Skeletal muscle cell (primary cell): ENCODE measurements at regions not wholly inside any gene's neighbourhood (a gene's known extent, or its start where the extent isn't known, plus 50 kb on each side); places are given as distances from the start of the nearest gene placed in this dataset.

ENCODE experiments used
- DNase-seq: peaks from one replicate; pipeline ENCODE4 v3.0.0-alpha.2; 2010; ENCODE audit warnings: low read depth
- H3K4me3 ChIP-seq: 2 replicates; pipeline ENCODE4 v1.5.1; 2011; ENCODE audit warnings: low read depth, mild to moderate bottlenecking, control low read depth, low read length, moderate library complexity

DNA sequence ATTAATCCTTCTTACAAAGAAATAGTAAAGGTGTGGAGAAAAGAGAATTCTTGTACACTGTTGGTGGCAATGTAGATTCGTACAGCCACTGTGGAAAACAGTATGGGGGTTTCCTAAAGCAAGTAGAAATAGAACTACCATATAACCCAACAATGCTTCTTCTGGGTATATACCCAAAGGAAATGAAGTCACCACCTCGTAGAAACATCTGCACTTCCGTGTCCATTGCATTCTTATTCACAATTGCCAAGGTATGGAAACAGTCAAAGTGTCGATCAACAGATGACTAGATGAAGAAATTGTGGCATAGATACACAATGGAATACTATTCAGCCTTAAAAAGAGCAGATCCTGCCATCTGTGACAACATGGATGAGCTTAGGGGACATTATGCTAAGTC lies 93.4 kb upstream of the TGIF1 start:
- no peak overlapping the region for H3K4me3 ChIP-seq
- no peak for DNase-seq

DNA sequence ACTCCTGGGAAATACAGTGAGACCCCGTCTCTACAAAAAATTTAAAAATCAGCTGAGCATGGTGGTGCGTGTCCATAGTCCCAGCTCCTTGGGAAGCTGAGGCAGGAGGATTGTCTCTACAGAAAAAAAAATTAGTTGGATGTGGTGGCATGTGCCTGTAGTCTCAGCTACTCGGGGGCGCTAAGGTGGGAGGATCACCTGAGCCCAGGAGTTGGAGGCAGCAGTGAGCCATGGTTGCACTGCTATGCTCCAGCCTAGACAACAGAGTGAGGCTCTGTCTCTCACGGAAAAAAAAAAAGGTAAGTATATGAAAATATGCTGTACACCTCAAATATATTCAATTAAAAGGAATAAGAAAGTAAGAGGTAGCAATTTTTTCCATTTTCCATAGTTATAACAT lies 92.5 kb upstream of the TGIF1 start:
- no peak for DNase-seq

DNA sequence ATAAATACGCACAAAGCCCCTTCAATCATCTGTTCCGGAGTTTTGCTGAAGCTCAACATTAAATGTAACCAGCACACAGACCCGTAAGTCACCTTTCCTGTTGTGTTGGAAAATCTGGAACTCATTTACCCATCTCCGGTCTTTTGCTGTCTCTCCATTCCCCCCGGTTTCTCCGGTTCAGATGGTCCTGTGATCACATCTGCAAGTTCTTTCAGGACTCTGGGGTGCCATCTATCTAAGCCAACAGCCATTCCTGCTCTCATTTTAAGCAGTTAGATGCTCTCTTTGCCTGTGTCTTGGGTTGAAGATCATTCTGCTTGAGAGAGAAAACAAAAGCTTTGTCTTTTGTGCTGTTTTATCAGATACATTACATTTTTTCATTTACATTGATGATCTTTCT lies 91.7 kb upstream of the TGIF1 start:
- DNase-seq = no peak
- no peak overlapping the region for H3K4me3 ChIP-seq

More for the DNA sequence above, 92.5 kb upstream of the TGIF1 start:
- no peak overlapping the region for H3K4me3 ChIP-seq

DNA sequence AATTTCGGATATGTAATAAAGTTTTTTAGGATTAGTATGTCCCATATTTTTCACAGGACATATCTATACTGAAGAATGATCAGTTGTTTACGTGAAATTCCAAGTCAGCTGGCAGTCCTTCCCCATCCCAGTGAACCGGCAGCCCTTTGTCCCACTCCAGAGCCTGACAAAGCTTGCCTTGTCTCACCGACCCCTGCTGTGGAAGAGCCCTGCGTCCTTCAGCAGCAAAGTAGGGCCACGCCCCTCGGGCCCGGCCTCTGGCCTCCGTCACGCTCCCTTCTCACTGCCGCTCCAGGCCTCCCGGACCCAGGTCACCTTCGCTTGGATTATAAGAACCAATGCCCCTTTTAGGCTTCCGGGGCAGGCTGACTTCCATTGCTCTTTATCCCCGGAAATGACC lies 89.8 kb upstream of the TGIF1 start:
- no peak for DNase-seq
- H3K4me3 ChIP-seq = no peak overlapping the region

DNA sequence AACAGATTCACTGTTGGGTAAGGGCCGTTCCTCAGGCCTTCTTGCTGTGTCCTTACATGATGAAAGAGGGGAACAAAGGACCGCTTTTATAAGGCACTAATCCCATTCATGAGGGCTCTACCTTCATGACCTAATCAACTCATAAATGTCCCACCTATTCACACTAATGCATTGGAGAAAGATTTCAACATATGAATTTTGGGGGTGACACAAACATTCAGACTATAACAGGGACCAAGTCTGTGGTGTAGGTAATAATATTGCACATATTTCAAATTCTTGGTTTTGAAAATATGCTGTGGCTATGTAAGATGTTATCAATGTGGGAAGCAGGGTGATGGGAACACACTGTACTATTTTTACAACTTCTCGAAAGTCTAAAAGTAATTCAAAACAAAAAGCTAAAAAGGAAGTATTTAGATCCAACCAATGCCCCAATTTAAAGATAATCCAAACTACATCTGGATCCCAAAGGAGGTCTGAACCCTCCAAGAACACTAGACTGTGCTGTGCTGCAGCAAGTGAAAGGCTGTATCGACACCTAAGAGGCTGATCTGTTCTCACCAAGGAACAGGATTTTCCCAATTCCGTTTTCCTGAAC lies 82.4 kb upstream of the TGIF1 start:
- H3K4me3 ChIP-seq = no peak overlapping the region
- DNase-seq = peak; percentile 25

DNA sequence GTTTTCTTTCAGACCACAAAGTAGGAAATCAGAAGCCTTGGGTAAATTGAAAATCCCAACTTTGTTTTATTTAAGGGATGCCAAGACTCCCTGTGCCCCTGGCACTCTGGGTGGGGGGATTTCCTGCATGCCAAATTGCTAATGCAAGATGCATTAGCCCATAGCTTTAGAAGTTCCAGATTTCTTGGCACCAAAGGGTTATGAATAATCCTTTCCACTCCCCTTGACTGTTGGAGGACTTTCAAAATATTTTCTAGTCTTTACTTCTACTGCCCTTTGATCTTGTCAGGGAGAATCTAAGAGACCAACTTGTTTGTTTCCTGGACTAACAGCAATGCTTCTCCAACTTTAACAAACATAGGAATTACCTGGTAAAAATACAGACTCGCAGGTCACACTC lies 81.8 kb upstream of the TGIF1 start:
- DNase-seq = peak; percentile 64
- H3K4me3 ChIP-seq = no peak overlapping the region

DNA sequence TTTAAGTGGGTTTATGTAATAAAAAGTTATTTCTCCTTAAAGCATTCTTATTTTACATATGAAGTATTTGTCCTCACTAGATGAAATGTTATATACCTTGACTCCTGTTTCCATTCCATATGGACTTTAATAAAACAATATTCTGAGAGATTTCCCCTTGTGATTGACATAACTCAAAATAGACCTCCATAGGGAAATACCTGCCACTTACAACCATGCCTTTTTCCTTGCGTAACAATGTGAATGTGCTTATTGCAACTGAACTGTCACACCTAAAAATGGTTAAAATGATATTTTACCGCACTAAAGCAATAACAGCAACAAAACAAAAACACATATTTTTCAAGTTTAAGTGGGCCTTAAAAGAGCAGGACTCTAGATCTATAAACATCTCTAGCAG lies 70.3 kb upstream of the TGIF1 start:
- no peak overlapping the region for H3K4me3 ChIP-seq
- DNase-seq = no peak

DNA sequence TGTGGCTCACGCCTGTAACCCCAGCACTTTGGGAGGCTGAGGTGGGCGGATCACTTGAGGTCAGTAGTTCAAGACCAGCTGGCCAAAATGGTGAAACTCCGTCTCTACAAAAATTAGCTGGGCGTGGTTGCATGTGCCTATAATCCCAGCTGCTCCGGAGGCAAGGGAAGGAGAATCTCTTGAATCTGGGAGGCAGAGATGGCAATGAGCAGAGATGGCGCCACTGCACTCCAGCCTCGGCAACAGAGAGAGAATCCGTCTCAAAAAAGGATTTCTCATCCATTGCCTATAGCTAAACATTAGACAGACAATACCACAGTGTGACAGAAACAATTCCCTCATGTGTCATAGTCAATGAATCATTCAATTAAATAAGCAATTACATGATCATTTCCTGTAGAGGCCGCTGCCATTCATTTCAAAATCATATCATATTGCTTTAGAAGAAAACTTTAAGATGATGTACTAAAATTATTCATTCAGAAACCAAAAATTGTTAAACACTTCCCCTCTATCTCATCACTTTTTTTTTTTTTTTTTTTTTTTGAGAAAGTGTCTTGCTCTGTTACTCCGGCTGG lies 69.5 kb upstream of the TGIF1 start:
- no peak for DNase-seq
- H3K4me3 ChIP-seq = no peak overlapping the region

DNA sequence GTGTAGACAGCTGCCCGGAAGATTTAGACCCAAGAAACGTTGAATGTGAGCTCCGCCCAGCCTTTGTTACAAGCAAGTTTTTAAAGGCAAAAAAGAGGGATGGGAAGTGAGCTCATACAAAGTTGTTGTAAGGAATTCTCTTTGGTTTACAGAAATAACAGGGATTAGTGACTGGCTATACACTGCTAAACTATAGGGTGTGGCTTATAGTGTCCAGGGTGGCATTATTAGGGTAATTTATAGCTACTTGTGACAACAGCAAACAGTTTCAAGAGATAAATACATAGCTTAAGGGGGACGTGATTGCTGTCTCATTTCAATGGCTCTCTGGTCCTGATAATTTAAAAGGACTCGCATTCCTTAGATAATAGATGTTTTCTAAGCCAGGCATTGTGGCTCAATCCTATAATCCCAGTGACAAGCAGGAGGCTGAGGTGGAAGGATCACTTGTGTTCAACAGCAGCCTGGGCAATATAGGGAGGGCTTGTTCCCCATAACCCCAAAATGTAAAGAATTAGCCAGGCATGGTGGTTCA lies 66.5 kb upstream of the TGIF1 start:
- no peak overlapping the region for H3K4me3 ChIP-seq
- DNase-seq = no peak

DNA sequence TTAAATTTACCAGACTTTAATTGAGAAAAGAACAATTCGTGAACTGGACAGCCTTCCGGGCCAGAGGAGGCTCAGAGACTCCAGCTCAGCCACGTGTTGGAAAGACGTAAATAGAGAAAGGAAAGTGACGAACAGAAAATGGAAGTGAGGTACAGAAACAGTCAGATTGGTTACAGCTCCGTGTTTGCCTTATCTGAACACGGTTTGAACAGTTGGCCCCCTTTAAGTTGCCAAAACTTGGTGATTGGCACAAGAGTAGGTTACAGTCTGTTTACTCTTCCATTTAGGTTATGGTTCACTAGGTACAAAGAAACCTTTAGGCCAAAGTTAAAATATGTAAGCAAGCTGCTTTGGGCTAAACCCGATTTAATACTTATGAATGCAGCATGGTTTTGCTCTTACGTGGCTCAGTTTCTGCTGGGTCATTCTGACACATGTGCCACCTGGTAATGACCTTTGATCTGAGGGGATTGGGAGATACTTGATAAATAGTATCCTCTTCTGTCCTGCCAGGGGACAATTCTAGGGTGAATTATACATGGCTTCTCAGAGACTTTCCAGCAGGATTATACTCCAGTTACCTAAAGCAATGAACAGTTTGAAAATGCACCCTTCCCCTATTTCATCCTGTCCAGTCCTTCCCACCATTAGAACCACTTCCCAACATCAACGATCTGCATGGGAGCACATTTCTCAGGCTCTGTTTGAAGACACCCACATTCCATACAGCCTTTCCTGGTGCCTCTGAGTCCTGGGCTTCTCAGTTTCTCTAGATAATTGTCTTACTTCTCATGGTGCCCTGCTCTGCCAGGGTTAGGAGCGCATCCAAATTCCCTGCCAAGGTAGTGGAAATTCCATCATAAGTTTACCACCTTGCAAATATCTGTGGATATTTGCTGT lies 65.1 kb upstream of the TGIF1 start:
- no peak for DNase-seq
- H3K4me3 ChIP-seq = no peak overlapping the region

DNA sequence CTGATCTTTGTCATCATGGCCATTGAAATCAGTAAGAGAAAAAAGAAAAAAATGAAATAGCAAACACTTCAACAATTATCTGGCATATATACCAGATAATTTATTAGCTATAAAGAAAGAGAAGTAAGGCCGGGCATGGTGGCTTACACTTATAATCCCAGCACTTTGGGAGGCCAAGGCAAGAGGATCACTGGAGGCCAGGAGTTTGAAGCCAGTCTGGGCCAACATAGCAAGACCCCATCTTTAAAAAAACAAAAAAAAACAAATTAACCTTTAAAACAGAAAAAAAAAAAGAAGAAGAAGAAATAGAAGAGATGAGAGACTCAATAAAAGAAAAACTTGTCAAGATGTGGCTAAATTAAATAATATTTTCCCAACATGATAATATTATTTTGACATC lies 61.6 kb upstream of the TGIF1 start:
- no peak for DNase-seq
- no peak overlapping the region for H3K4me3 ChIP-seq

DNA sequence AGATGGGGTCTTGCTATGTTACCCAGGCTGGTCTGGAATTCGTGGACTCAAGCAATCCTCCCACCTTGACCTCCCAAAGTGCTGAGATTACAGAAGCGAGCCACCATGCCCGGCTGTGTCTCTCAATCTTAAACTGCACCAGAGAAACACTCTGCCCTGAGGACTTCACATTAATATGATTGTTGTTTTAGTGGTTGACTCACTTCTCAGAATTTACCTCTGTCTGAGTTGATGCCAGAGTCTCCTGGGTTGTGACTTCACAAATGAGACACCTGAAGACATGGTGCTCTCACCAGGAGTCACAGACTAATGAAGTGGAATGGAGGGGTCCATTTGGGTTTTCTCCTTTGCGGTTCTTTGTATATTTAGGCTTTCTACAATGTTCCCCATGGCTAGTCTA lies 61.0 kb upstream of the TGIF1 start:
- no peak overlapping the region for H3K4me3 ChIP-seq
- no peak for DNase-seq

DNA sequence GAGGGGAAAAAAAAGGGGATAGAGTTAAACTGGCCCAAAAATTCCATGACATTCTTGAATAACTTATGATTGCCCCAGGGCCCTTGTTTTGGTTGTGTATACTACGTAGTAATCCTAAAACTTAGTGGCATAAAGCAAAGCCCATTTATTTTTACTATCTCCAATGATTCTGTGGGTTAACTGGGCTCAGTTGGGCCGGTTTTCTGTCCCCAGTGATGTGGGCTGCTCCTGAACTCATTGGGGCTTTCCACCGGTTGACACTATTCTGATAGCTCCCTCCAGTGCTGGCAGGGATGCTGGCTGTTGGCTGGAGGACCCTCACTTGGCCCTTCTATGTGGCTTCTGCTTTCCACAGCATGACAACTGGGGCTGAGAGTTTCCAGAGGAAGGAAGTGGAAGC lies 60.0 kb upstream of the TGIF1 start:
- DNase-seq = no peak
- H3K4me3 ChIP-seq = no peak overlapping the region

DNA sequence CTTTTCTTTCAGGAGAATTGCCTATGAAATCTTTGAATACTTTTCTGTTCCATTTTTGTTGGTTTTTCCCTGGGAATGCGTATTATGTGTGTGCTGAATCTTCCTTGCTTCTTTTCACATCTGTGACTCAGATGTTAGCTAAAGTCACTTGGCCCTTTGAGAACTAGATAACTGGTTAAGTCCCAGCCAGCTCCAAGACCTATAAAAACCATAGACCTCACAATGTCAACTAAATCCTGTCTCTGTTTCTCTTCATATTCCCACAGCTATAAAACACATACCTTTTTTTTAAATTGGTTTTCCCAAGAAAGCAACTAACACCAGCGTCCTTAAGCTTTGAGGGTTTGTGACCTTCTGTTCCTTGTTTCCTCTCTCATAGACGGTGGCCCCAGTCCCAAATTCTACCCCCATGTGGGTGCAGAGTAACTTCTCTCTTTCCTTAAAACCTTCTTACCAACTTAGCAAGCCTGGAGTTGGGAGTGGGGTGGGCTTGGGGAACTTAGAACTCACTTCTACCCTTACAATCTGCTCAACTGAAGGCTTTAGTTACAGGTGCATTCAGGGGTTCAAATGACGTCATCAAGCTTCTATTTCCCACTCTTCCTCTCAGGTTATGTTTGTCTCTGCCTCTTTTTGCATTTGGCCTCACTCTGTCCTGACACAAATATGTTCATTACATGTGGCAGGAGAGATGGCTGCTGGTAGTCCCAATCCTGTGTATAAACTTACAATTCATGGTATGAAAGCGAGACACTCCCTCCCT lies 58.1 kb upstream of the TGIF1 start:
- no peak for DNase-seq
- H3K4me3 ChIP-seq = no peak overlapping the region

DNA sequence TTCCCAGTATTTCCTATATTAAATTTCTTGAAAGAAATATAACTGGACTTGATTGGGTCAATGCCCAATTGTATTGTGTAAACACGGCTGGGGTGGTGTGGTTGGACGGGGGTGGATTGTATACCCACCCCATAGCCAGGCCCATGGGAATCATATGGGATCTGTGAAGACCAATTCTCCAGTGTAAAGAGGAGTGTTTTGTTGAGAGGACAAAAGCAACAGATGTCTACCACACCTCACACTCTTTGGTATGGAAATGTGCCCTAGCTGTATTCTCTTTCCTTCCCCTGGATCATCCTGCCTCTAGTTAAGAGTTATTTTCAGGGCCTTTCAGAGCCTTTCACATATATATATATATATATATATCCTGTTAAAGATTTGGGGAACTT lies 57.5 kb upstream of the TGIF1 start:
- DNase-seq = no peak
- H3K4me3 ChIP-seq = no peak overlapping the region

DNA sequence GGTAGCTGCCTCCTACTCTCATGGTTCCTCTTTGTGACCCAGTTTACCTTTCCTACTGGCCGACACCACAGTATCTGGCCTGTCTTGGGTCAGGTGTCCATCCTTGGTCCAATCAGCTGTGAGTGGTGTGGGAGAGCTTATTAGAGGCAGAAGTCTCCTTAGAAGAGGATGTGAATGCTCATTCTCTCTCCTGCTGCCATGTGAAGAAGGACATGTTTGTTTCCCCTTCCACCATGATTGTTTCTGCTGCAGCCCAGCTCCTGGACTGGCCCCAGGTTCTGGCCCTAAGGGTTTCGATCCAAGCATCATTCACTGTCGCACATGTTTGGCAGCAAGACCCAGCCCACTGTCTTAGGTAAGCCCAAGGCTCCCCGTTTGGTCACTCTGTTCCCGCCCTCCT lies 55.3 kb upstream of the TGIF1 start:
- DNase-seq = no peak
- H3K4me3 ChIP-seq = no peak overlapping the region

DNA sequence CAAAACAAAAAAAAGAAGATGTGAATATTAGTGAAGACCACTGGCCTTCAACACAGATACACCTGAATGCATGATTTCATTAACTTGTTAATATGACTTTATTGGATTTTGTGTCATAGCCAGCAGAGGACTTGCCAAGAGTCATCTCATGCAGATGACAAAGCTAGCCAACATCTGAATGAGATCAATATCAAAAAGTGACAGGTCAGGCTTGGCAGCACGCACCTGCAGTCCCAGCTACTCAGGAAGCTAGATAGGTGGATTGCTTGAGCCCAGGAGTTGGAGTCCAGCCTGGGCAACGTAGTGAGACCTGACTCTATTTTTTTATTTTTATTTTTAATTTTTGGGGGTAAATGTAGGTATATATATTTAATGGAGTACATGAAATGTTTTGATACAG lies 54.5 kb upstream of the TGIF1 start:
- H3K4me3 ChIP-seq = no peak overlapping the region
- DNase-seq = no peak

DNA sequence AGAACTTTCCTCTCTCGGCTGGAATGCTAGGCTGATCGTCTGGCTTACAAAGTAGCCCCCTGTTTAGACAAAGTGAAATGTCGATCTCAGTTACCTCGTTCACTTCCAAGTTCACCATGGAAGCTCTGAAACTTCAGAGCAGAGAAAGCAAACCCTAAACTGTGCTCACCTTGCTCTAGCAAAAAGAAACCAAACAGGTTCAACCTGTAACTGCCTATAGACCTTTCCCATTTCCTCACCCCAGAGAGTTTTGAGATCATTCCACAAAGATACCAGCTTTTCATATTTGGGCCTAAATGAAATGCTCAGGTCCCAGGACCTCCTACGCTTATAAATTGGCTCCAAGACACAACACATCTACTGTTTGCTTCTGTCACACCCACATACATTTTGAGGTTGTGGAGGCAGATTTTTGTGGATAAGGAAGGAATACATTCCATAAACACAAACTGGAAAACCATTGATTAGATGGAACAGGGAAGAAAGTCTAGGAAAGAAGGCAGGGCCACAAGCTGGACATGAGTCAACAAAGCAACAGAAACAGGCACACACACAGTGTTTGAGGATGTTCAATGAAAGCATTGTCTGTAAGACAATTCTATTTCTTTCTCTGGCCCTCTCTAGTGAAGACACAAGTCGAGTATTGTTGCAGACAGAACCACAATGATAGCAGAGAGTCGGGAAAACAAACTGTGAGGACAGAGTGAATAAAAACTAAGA lies 52.8 kb upstream of the TGIF1 start:
- DNase-seq = no peak
- no peak overlapping the region for H3K4me3 ChIP-seq

DNA sequence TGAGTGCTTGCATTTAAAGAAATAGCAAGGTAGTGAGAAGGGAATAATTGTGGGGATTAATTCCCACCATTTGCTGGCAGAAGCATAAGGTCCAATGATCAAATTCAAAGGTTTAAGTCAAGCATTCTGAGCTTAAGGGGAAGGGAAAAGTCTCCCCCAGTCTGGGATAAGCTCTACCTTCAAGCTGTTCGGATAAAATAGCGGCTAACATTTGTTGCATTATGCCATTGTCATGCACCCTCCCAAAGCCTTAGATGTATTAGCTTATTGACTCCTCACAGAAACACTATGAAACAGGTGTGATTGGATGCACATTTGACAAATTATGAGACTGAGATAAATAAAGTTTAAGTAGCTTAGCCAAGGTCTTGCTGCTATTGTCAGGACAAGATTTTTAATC lies 52.2 kb upstream of the TGIF1 start:
- H3K4me3 ChIP-seq = no peak overlapping the region
- DNase-seq = no peak
